ENCODE measurements at regions not wholly inside any gene's neighbourhood (a gene's known extent, or its start where the extent isn't known, plus 50 kb on each side); places are given as distances from the start of the nearest gene placed in this dataset.

GRCh38 chr16:6888531-6888930 lies 444.1 kb upstream of the RBFOX1 start:
- TF ChIP-seq CTCF (IDR thresholded peaks at IDR 0.05; ENCODE audit: insufficient read depth, low read length, poor library complexity, severe bottlenecking) (no peak), EZH2phosphoT487 (conservative IDR thresholded peaks at IDR 0.05; ENCODE audit: low read length) (no peak)

All from SU-DHL-6 (cell line).